NB4 (cell line): ENCODE measurements at regions not wholly inside any gene's neighbourhood (a gene's known extent, or its start where the extent isn't known, plus 50 kb on each side); places are given as distances from the start of the nearest gene placed in this dataset.

Source experiments
- MAX ChIP-seq: IDR thresholded peaks from 2 replicates; pipeline ENCODE4 v1.6.1; 2011; ENCODE audit warnings: low read depth, low read length
- POLR2A ChIP-seq: IDR thresholded peaks from 2 replicates; pipeline ENCODE4 v1.6.1; 2011; ENCODE audit warnings: mild to moderate bottlenecking; ENCODE audit not compliant: insufficient read length; ENCODE audit errors: extremely low read depth
- TF ChIP-seq, protein P1 (sequence below): IDR thresholded peaks from one replicate; pipeline ENCODE4 v1.5.1; 2012; ENCODE audit warnings: low read depth, low read length

DNA sequence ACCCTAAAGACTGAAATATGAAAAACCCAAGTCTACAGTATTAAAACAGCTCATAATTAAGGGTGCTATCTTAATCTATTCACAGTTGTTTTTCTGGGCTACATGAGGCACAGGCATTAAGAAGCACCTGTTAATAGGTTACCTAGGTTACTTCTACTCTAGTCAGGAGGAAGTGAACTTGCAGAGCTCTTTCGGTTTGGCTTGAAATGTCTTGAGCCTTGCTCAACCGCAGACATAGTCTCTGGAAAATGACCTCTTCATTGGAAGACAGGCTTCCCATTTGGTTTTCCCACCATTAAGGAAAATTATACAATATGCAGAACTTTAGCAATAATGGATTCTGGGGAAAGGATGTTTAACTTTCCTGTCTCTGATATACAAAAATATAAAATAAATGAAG lies 142.3 kb upstream of the KCNJ3 start:
- TF ChIP-seq, protein P1, sequence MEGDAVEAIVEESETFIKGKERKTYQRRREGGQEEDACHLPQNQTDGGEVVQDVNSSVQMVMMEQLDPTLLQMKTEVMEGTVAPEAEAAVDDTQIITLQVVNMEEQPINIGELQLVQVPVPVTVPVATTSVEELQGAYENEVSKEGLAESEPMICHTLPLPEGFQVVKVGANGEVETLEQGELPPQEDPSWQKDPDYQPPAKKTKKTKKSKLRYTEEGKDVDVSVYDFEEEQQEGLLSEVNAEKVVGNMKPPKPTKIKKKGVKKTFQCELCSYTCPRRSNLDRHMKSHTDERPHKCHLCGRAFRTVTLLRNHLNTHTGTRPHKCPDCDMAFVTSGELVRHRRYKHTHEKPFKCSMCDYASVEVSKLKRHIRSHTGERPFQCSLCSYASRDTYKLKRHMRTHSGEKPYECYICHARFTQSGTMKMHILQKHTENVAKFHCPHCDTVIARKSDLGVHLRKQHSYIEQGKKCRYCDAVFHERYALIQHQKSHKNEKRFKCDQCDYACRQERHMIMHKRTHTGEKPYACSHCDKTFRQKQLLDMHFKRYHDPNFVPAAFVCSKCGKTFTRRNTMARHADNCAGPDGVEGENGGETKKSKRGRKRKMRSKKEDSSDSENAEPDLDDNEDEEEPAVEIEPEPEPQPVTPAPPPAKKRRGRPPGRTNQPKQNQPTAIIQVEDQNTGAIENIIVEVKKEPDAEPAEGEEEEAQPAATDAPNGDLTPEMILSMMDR = no peak
- TF ChIP-seq MAX (no peak), POLR2A (no peak)
